A549 (cell line): ENCODE measurements at regions not wholly inside any gene's neighbourhood (a gene's known extent, or its start where the extent isn't known, plus 50 kb on each side); places are given as distances from the start of the nearest gene placed in this dataset.

ENCODE experiments used
- CHD4 ChIP-seq: fragments of 200-600 bp; sonication (generic); IDR thresholded peaks from 2 replicates; pipeline ENCODE4 v1.6.1; 2016; ENCODE audit warnings: antibody characterized with exemption, mild to moderate bottlenecking, borderline replicate concordance
- EP300 ChIP-seq, 2 experiments: fragments of >200 bp; sonication (Bioruptor Twin); formaldehyde crosslinking; IDR thresholded peaks; 2 replicates in 1 of 2; 3 replicates in 1 of 2; pipeline ENCODE4 v1.6.1; 2016 to 2017
- MAZ ChIP-seq: fragments of 150-350 bp; IDR thresholded peaks from 2 replicates; pipeline ENCODE4 v1.6.1; 2014; ENCODE audit warnings: antibody characterized with exemption, low read depth, low read length, borderline replicate concordance
- MYC ChIP-seq: IDR thresholded peaks from 2 replicates; pipeline ENCODE4 v1.6.1; 2012; ENCODE audit warnings: mild to moderate bottlenecking, inconsistent platforms, low read length, improper control_type of control experiment, borderline replicate concordance
- PHF8 ChIP-seq: fragments of 200-600 bp; sonication (generic); IDR thresholded peaks from 2 replicates; pipeline ENCODE4 v1.6.1; 2016; ENCODE audit warnings: low read depth, mild to moderate bottlenecking, antibody characterized with exemption, moderate library complexity, borderline replicate concordance
- POLR2A ChIP-seq: IDR thresholded peaks from 2 replicates; pipeline ENCODE4 v1.6.1; 2012; ENCODE audit warnings: mild to moderate bottlenecking, low read length
- RFX5 ChIP-seq: fragments of 450-650 bp; IDR thresholded peaks from 2 replicates; pipeline ENCODE4 v1.7.1; 2014; ENCODE audit warnings: antibody characterized with exemption, mild to moderate bottlenecking, moderate library complexity
- SMC3 ChIP-seq: fragments of >200 bp; sonication (Bioruptor Twin); formaldehyde crosslinking; IDR thresholded peaks from 3 replicates; pipeline ENCODE4 v1.6.1; 2018; ENCODE audit warnings: inconsistent platforms
- TF ChIP-seq, protein P1 (sequence below): fragments of 450-650 bp; IDR thresholded peaks from 2 replicates; pipeline ENCODE4 v1.6.1; 2014; ENCODE audit warnings: antibody characterized with exemption
- TF ChIP-seq, protein P2 (sequence below): fragments of >200 bp; sonication (Bioruptor Twin); formaldehyde crosslinking; IDR thresholded peaks from 3 replicates; pipeline ENCODE4 v1.5.1; 2016
- TF ChIP-seq, protein P3 (sequence below): fragments of 150-350 bp; IDR thresholded peaks from 2 replicates; pipeline ENCODE4 v1.6.1; 2014; ENCODE audit warnings: low read depth, mild to moderate bottlenecking, low read length
- TF ChIP-seq, protein P4 (sequence below): IDR thresholded peaks from 2 replicates; pipeline ENCODE4 v1.6.1; 2012
- TF ChIP-seq, protein P5 (sequence below): fragments of 200-600 bp; sonication (generic); IDR thresholded peaks from 2 replicates; pipeline ENCODE4 v1.6.1; 2016; ENCODE audit warnings: antibody characterized with exemption, mild to moderate bottlenecking, moderate library complexity

DNA sequence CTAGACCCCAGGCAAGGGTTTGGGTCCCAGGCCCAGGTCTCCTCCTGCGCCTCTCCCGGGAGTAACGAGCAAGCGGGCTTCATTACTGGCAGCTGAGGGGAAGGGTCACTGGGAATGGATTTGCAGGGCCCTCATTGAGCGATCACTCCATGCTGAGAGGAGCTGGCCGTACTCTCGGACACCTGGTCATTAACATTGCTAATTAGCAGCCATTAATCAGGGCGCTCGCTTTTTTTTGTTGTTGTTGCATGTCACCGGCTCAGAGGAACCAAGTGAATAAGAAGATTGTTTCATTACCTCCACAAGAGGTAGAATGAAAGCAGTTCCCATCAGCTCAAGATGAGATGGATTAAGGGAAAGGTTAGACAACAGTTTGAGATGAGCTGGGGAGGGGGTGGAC, 293.0 kb upstream of the ATP11B start:
- TF ChIP-seq EP300 (IDR thresholded peaks at IDR 0.05) (no peak), PHF8 (no peak), POLR2A (no peak), CHD4 (no peak), SMC3 (no peak), RFX5 (no peak), MAZ (no peak), MYC (no peak)
- TF ChIP-seq, protein P1, sequence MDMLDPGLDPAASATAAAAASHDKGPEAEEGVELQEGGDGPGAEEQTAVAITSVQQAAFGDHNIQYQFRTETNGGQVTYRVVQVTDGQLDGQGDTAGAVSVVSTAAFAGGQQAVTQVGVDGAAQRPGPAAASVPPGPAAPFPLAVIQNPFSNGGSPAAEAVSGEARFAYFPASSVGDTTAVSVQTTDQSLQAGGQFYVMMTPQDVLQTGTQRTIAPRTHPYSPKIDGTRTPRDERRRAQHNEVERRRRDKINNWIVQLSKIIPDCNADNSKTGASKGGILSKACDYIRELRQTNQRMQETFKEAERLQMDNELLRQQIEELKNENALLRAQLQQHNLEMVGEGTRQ: no peak
- TF ChIP-seq, protein P2, sequence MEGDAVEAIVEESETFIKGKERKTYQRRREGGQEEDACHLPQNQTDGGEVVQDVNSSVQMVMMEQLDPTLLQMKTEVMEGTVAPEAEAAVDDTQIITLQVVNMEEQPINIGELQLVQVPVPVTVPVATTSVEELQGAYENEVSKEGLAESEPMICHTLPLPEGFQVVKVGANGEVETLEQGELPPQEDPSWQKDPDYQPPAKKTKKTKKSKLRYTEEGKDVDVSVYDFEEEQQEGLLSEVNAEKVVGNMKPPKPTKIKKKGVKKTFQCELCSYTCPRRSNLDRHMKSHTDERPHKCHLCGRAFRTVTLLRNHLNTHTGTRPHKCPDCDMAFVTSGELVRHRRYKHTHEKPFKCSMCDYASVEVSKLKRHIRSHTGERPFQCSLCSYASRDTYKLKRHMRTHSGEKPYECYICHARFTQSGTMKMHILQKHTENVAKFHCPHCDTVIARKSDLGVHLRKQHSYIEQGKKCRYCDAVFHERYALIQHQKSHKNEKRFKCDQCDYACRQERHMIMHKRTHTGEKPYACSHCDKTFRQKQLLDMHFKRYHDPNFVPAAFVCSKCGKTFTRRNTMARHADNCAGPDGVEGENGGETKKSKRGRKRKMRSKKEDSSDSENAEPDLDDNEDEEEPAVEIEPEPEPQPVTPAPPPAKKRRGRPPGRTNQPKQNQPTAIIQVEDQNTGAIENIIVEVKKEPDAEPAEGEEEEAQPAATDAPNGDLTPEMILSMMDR: no peak
- TF ChIP-seq, protein P3, sequence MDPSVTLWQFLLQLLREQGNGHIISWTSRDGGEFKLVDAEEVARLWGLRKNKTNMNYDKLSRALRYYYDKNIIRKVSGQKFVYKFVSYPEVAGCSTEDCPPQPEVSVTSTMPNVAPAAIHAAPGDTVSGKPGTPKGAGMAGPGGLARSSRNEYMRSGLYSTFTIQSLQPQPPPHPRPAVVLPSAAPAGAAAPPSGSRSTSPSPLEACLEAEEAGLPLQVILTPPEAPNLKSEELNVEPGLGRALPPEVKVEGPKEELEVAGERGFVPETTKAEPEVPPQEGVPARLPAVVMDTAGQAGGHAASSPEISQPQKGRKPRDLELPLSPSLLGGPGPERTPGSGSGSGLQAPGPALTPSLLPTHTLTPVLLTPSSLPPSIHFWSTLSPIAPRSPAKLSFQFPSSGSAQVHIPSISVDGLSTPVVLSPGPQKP: no peak
- TF ChIP-seq, protein P4, sequence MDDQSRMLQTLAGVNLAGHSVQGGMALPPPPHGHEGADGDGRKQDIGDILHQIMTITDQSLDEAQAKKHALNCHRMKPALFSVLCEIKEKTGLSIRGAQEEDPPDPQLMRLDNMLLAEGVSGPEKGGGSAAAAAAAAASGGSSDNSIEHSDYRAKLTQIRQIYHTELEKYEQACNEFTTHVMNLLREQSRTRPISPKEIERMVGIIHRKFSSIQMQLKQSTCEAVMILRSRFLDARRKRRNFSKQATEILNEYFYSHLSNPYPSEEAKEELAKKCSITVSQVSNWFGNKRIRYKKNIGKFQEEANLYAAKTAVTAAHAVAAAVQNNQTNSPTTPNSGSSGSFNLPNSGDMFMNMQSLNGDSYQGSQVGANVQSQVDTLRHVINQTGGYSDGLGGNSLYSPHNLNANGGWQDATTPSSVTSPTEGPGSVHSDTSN: no peak
- TF ChIP-seq, protein P5, sequence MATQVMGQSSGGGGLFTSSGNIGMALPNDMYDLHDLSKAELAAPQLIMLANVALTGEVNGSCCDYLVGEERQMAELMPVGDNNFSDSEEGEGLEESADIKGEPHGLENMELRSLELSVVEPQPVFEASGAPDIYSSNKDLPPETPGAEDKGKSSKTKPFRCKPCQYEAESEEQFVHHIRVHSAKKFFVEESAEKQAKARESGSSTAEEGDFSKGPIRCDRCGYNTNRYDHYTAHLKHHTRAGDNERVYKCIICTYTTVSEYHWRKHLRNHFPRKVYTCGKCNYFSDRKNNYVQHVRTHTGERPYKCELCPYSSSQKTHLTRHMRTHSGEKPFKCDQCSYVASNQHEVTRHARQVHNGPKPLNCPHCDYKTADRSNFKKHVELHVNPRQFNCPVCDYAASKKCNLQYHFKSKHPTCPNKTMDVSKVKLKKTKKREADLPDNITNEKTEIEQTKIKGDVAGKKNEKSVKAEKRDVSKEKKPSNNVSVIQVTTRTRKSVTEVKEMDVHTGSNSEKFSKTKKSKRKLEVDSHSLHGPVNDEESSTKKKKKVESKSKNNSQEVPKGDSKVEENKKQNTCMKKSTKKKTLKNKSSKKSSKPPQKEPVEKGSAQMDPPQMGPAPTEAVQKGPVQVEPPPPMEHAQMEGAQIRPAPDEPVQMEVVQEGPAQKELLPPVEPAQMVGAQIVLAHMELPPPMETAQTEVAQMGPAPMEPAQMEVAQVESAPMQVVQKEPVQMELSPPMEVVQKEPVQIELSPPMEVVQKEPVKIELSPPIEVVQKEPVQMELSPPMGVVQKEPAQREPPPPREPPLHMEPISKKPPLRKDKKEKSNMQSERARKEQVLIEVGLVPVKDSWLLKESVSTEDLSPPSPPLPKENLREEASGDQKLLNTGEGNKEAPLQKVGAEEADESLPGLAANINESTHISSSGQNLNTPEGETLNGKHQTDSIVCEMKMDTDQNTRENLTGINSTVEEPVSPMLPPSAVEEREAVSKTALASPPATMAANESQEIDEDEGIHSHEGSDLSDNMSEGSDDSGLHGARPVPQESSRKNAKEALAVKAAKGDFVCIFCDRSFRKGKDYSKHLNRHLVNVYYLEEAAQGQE: no peak
